K562 (cell line): ENCODE measurements at regions not wholly inside any gene's neighbourhood (a gene's known extent, or its start where the extent isn't known, plus 50 kb on each side); places are given as distances from the start of the nearest gene placed in this dataset.

Experiments used
- HMG20B ChIP-seq: fragments of 250-450 bp; sonication (Bioruptor Pico); IDR thresholded peaks from 2 replicates; pipeline ENCODE4 v1.5.0; 2021; ENCODE audit warnings: mild to moderate bottlenecking
- ZNF165 ChIP-seq: fragments of 250-450 bp; sonication (Bioruptor Pico); IDR thresholded peaks from 2 replicates; pipeline ENCODE4 v1.4.0; 2020; ENCODE audit warnings: borderline replicate concordance
- ZNF407 ChIP-seq: fragments of 450-650 bp; IDR thresholded peaks from 2 replicates; pipeline ENCODE4 v1.6.1; 2016; ENCODE audit warnings: low read depth
- ZNF444 ChIP-seq: fragments of 250-450 bp; sonication (Bioruptor Pico); IDR thresholded peaks from 2 replicates; pipeline ENCODE4 v1.4.0; 2020; ENCODE audit warnings: mild to moderate bottlenecking, moderate library complexity

GRCh38 chr3:153744889-153745288 lies 376.3 kb upstream of the ARHGEF26 start (continued):
- TF ChIP-seq ZNF407 (no peak), ZNF444 (no peak), HMG20B (no peak), ZNF165 (CRISPR knock-in tag) (no peak)
- TF ChIP-seq, all 486 proteins: peak for 0
